ELF-1 (cell line): ENCODE measurements at regions not wholly inside any gene's neighbourhood (a gene's known extent, or its start where the extent isn't known, plus 50 kb on each side); places are given as distances from the start of the nearest gene placed in this dataset.
A peak's percentile ranks its signal among the peaks of the same experiment; 100 is the strongest.

Experiments
- DNase-seq: peaks from one replicate; pipeline ENCODE4 v3.0.0-alpha.2; 2016; ENCODE audit warnings: low read depth, low spot score

- no peak for DNase-seq
Observed at GRCh38 chr2:145075454-145076062, 555.6 kb upstream of the ZEB2 start.

GRCh38 chr2:145070703-145071102 lies 550.8 kb upstream of the ZEB2 start:
- no peak for DNase-seq

DNA sequence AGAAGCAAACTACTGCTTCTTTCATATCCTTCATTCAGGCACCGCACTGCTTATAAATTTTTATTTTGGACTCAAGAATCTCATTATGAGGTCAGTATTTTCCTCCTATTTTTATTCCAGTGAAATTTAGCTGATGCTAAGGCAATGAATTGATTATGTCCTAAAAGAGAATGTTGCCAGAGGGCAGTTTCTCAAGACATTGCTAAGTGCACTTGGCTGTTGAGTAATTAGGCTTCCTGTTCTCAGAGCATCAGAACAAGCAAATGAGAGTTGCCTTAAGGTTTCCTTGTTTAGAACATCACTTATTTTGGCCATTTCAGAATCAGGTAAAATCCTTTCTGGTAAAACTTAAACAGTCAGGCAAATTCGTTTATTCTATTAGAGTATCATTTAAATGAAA lies 548.6 kb upstream of the ZEB2 start:
- no peak for DNase-seq

GRCh38 chr2:145067549-145068030 lies 547.7 kb upstream of the ZEB2 start:
- no peak for DNase-seq

DNA sequence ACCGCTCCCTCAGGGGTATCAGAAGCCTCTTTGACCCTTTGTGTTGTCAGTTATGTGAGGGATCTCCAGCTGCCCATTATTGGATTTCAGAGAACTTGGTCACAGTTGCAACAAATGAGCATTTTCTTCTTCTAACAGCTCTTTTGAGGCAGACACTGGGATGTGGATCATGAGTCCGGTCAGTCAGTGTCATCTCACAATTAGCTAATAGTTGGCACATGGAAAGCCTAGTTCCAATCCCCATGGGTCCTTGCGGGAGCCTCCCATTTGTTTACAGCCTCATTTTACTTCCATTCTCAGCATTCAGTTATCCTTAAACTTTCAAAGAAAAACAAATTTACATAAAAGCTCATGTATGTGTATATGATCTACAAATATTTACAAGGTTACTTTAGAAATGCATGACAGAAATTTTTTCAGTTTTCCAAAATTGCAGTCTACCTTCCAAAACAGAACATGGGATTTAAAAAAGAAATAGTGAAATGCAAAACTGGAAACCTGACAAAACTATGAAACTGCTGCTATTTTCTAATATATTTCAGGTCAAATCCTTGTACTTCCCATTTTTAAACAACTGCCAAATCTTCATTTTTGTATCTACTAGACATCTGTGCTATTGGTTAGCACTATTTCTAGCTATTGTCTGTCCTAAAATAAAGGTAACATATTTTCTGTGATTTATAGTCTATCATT lies 547.1 kb upstream of the ZEB2 start:
- no peak for DNase-seq

DNA sequence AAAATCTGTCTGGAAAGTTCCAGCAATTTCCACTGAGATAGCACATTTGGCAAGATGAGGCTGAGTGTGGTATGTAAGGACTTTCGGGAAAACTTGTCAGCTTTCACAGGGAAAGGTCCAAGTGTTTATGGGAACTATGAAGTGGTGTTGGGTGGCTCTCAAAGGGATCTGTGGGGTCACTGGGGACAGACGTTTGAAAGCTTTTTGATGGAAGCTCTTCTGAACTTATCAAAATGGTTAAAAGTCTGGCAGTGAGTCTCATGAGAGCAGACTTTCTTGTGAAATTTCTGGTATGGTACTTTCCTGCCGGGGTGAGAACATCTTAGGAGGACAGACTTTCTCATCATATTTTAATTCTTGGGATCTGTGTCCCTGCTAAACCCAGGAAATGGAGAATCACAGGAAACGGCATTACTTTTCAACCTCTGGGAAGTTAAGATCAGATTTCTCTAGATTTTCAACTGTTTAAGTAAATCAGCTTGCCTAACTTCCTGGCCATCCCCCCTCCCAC lies 546.3 kb upstream of the ZEB2 start:
- no peak for DNase-seq

DNA sequence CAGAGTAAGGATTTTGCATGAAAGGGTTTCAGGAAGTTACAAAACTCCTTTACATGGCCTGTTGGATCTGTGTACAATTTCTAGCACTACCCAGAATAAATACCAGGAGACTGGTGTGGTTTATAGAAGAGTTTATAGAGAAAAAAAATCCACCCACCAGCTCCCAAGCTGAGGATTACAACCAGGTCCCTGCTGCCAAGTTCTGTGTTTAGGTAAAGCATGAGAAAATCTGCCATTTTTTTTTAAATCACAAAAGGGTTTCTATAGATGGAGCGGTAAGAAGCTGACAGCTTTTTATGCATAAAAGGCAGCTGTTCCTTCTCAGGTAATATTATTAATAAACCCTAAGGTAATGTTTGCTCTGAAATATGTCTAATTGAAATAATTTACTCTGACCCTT lies 545.4 kb upstream of the ZEB2 start:
- no peak for DNase-seq

- DNase-seq, result no peak
Observed at GRCh38 chr2:145064511-145064910, 544.6 kb upstream of the ZEB2 start.

GRCh38 chr2:145060876-145061275 lies 541.0 kb upstream of the ZEB2 start:
- no peak for DNase-seq

DNA sequence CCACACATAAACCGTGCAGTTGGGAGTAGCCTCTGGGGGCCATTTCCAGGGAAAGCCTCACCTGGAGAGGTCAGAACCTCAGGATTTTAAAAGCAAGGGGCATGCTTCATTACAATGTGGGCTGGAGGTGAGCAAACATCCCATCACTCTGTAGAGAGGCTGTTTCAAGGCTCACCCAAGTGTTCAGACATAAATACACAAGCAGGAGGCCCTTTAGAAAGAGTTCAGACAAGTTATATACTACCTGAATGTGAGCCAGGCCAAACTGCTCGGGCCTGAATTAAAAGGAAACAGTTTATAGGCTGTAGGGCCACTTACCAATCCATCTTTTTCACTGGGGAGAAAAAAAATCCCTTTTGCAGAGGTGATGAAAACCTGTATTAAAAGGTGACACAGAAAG lies 540.0 kb upstream of the ZEB2 start:
- no peak for DNase-seq

- no peak for DNase-seq
Observed at GRCh38 chr2:145059343-145059742, 539.4 kb upstream of the ZEB2 start.

DNA sequence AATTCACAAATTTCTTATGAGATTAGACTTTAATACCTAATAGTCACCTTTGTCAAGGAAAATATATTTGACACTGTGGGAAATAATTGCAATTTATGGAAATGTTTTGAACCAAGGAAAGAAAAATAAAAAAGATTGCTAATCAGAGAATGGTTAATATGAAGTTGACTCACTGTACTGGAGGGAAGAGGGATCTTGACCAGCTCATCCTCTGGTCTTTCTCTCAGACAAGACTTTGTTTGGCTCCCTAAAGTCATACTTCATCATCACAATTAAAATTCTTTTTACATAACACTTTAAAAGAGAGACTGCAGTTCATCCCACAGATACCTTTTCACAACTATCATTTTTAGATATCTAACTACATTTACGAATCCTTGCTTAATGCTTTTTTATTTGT lies 538.5 kb upstream of the ZEB2 start:
- no peak for DNase-seq

- no peak for DNase-seq
Observed at GRCh38 chr2:145055651-145056050, 535.7 kb upstream of the ZEB2 start.

- no peak for DNase-seq
Observed at GRCh38 chr2:145050134-145050533, 530.2 kb upstream of the ZEB2 start.

GRCh38 chr2:145049475-145049874 lies 529.6 kb upstream of the ZEB2 start:
- no peak for DNase-seq

GRCh38 chr2:145047554-145047953 lies 527.6 kb upstream of the ZEB2 start:
- DNase-seq, result no peak

DNA sequence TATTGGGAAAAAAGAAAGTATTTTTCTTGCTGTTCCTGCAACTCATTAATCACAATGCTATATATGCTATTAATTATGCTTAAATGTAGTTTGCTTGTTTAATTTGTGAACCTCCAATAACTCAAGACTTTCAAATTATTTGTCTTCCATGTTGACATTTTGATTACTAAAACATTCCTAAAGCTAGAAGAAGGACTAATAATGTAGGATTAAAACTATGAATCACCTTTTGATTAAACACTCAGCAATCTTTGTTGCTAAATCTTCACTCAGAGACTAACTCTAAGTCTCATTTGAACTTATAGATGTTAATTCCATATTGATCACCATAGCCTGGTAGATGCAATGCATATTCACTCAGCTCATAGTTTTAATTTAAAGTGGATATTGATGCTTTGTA lies 524.6 kb upstream of the ZEB2 start:
- DNase-seq, result no peak

- peak; percentile 64 for DNase-seq
Observed at GRCh38 chr2:145043399-145043834, 523.5 kb upstream of the ZEB2 start.

DNA sequence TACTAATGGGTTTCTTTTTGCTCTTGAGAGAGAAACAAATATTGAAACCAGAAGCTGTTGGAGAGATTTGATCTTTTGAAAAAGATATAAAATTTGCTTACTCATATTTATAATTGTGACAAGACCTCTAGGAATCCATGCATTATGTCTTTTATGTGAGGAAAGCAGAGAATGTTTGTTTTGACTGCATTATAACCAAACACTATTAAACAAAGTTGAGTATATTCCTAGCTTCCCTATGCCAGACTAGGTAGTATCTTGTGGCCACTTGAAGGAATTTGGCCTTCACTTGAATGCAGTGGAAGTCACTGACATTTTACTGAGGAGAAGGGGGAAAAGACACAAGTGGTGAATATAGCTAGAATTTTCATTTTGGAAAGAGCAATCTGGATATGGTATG lies 521.8 kb upstream of the ZEB2 start:
- no peak for DNase-seq

DNA sequence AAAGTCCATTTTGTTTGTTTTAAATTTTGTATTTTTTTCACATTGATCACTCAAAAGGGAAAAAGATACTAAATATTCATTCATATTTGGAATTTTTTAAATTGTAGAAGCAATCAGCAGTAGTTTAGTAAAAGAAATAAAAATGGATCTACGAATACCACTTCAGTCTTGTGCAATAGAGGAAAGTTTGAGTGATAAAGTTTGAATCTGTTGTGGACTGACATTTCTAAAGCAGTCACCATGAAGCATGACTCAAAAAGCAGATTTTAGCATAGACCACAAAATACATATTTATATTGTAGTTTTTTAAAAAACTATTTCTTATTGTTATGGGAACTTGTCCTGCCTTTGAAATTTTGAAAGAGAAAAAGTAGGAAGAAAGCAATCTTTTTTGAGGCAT lies 520.5 kb upstream of the ZEB2 start:
- DNase-seq, result no peak

DNA sequence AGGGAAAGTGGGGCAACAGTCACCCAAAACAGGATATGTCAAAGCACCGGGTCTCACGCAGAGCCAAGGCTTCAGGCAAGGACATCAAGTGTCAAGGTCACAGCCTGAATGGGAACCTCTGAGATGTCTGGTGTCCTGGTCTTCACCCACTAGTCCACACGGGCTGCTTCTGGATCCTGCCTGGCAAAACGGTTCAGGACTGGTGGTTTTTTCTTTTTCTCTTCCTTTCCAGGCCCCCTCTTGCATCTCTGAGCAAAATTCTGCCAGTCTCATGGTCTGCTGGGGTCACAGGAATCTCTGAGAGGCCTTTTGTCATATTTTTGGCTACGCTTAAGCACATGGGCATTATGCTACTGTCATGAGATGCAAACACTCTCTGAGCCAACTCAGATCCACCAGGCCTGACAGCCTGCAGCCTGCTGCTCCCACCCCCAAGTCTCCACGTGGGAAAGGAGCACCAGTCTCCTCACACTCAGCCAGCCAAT lies 518.2 kb upstream of the ZEB2 start:
- no peak for DNase-seq

DNA sequence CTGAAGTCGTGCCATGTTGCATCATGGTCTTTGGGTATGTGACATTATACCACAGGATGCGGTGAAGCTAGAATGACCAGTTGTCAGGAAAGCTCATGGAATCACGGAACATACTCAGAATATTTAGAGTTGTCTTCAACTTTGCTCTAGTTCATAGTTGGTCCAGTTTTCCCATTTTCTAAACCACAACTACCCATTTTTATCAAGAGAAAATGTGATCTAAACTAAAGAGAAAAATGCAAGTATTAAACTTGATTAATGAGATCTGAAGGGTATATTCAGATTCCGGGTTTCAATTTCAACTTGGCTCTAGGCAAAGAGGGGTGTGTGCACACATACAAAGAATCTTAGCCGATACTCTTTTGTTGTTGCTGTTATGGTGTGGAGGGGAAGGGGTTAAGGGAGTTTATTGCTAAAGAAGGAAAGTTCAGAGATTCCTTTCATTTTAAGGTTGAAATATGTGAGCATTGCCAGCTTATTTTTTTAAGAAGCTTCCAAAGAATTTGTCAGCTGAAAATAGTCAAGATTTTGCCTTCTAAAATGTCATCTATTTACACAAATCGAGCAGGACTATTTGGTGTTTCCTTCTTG lies 516.6 kb upstream of the ZEB2 start:
- DNase-seq, result no peak

GRCh38 chr2:145034511-145034910 lies 514.6 kb upstream of the ZEB2 start:
- DNase-seq, result no peak
